ENCODE measurements at regions not wholly inside any gene's neighbourhood (a gene's known extent, or its start where the extent isn't known, plus 50 kb on each side); places are given as distances from the start of the nearest gene placed in this dataset.

- no peak overlapping the region for H3K4me2 ChIP-seq (ENCODE audit: low read length)
- H3K9me3 ChIP-seq (replicated peaks; ENCODE audit: low read length), result no peaks in the 10 kb centered on the region
- H3K36me3 ChIP-seq (ENCODE audit: insufficient read depth, low read length), result no peaks in the 10 kb centered on the region
- H3K4me1 ChIP-seq (ENCODE audit: control insufficient read depth, insufficient read depth, low read length), result no peaks in the 10 kb centered on the region
- no peak overlapping the region for H3K4me3 ChIP-seq (ENCODE audit: low read length)
- peaks cover 25% of the 10 kb centered on the region for H3K27me3 ChIP-seq (ENCODE audit: control insufficient read depth, insufficient read depth, low read length)
- no peak overlapping the region for H3K9ac ChIP-seq (ENCODE audit: low read depth, low read length)
These were observed 163.4 kb upstream of the ERCC4 start for GRCh38 chr16:13756411-13757140.

GRCh38 chr16:13766334-13766733 lies 153.6 kb upstream of the ERCC4 start:
- H3K9me3 ChIP-seq (replicated peaks; ENCODE audit: low read length), result no peaks in the 10 kb centered on the region
- H3K27me3 ChIP-seq (ENCODE audit: control insufficient read depth, insufficient read depth, low read length), result peaks cover 20% of the 10 kb centered on the region
- no peak overlapping the region for H3K4me3 ChIP-seq (ENCODE audit: low read length)
- no peak overlapping the region for H3K9ac ChIP-seq (ENCODE audit: low read depth, low read length)
- no peak overlapping the region for H3K4me2 ChIP-seq (ENCODE audit: low read length)
- H3K4me1 ChIP-seq (ENCODE audit: control insufficient read depth, insufficient read depth, low read length), result no peaks in the 10 kb centered on the region
- H3K36me3 ChIP-seq (ENCODE audit: insufficient read depth, low read length), result no peaks in the 10 kb centered on the region

GRCh38 chr16:13767215-13767614 lies 152.7 kb upstream of the ERCC4 start:
- Histone ChIP-seq H3K27me3 (ENCODE audit: control insufficient read depth, insufficient read depth, low read length) (peaks cover 20% of the 10 kb centered on the region), H3K4me3 (ENCODE audit: low read length) (no peak overlapping the region), H3K4me2 (ENCODE audit: low read length) (no peak overlapping the region), H3K9ac (ENCODE audit: low read depth, low read length) (no peak overlapping the region), H3K9me3 (replicated peaks; ENCODE audit: low read length) (no peaks in the 10 kb centered on the region), H3K36me3 (ENCODE audit: insufficient read depth, low read length) (no peaks in the 10 kb centered on the region), H3K4me1 (ENCODE audit: control insufficient read depth, insufficient read depth, low read length) (no peaks in the 10 kb centered on the region)

- Histone ChIP-seq H3K36me3 (ENCODE audit: insufficient read depth, low read length) (no peaks in the 10 kb centered on the region), H3K4me3 (ENCODE audit: low read length) (no peak overlapping the region), H3K27me3 (ENCODE audit: control insufficient read depth, insufficient read depth, low read length) (peaks cover 23% of the 10 kb centered on the region), H3K9ac (ENCODE audit: low read depth, low read length) (no peak overlapping the region), H3K4me1 (ENCODE audit: control insufficient read depth, insufficient read depth, low read length) (no peaks in the 10 kb centered on the region), H3K4me2 (ENCODE audit: low read length) (no peak overlapping the region), H3K9me3 (replicated peaks; ENCODE audit: low read length) (no peaks in the 10 kb centered on the region)
These were observed 151.5 kb upstream of the ERCC4 start for GRCh38 chr16:13768471-13768870.

- H3K36me3 ChIP-seq (ENCODE audit: insufficient read depth, low read length), result no peaks in the 10 kb centered on the region
- no peaks in the 10 kb centered on the region for H3K9me3 ChIP-seq (replicated peaks; ENCODE audit: low read length)
- peaks cover 25% of the 10 kb centered on the region for H3K27me3 ChIP-seq (ENCODE audit: control insufficient read depth, insufficient read depth, low read length)
- H3K4me3 ChIP-seq (ENCODE audit: low read length), result no peak overlapping the region
- no peak overlapping the region for H3K4me2 ChIP-seq (ENCODE audit: low read length)
- H3K4me1 ChIP-seq (ENCODE audit: control insufficient read depth, insufficient read depth, low read length), result no peaks in the 10 kb centered on the region
- no peak overlapping the region for H3K9ac ChIP-seq (ENCODE audit: low read depth, low read length)
These were observed 149.5 kb upstream of the ERCC4 start for GRCh38 chr16:13770436-13770835.

- no peaks in the 10 kb centered on the region for H3K9me3 ChIP-seq (replicated peaks; ENCODE audit: low read length)
- H3K9ac ChIP-seq (ENCODE audit: low read depth, low read length), result no peak overlapping the region
- no peak overlapping the region for H3K4me2 ChIP-seq (ENCODE audit: low read length)
- H3K36me3 ChIP-seq (ENCODE audit: insufficient read depth, low read length), result no peaks in the 10 kb centered on the region
- no peak overlapping the region for H3K4me3 ChIP-seq (ENCODE audit: low read length)
- peaks cover 30% of the 10 kb centered on the region for H3K27me3 ChIP-seq (ENCODE audit: control insufficient read depth, insufficient read depth, low read length)
- H3K4me1 ChIP-seq (ENCODE audit: control insufficient read depth, insufficient read depth, low read length), result no peaks in the 10 kb centered on the region
These were observed 147.2 kb upstream of the ERCC4 start for GRCh38 chr16:13772782-13773181.

GRCh38 chr16:13779676-13780075 lies 140.3 kb upstream of the ERCC4 start:
- Histone ChIP-seq H3K27me3 (ENCODE audit: control insufficient read depth, insufficient read depth, low read length) (peaks cover 19% of the 10 kb centered on the region), H3K4me1 (ENCODE audit: control insufficient read depth, insufficient read depth, low read length) (no peaks in the 10 kb centered on the region), H3K4me2 (ENCODE audit: low read length) (no peak overlapping the region), H3K36me3 (ENCODE audit: insufficient read depth, low read length) (no peaks in the 10 kb centered on the region), H3K9me3 (replicated peaks; ENCODE audit: low read length) (no peaks in the 10 kb centered on the region), H3K9ac (ENCODE audit: low read depth, low read length) (no peak overlapping the region), H3K4me3 (ENCODE audit: low read length) (no peak overlapping the region)

- Histone ChIP-seq H3K4me3 (ENCODE audit: low read length) (no peak overlapping the region), H3K4me1 (ENCODE audit: control insufficient read depth, insufficient read depth, low read length) (no peaks in the 10 kb centered on the region)
These were observed 139.4 kb upstream of the ERCC4 start for GRCh38 chr16:13780406-13781168.

GRCh38 chr16:13781169-13781564 lies 138.8 kb upstream of the ERCC4 start:
- H3K4me1 ChIP-seq (ENCODE audit: control insufficient read depth, insufficient read depth, low read length), result no peaks in the 10 kb centered on the region

More at GRCh38 chr16:13780406-13781168, 139.4 kb upstream of the ERCC4 start:
- Histone ChIP-seq H3K36me3 (ENCODE audit: insufficient read depth, low read length) (no peaks in the 10 kb centered on the region), H3K4me2 (ENCODE audit: low read length) (no peak overlapping the region), H3K9ac (ENCODE audit: low read depth, low read length) (no peak overlapping the region), H3K9me3 (replicated peaks; ENCODE audit: low read length) (no peaks in the 10 kb centered on the region), H3K27me3 (ENCODE audit: control insufficient read depth, insufficient read depth, low read length) (peaks cover 19% of the 10 kb centered on the region)

GRCh38 chr16:13781575-13782338 lies 138.2 kb upstream of the ERCC4 start:
- H3K9ac ChIP-seq (ENCODE audit: low read depth, low read length), result no peak overlapping the region
- H3K9me3 ChIP-seq (replicated peaks; ENCODE audit: low read length), result no peaks in the 10 kb centered on the region
- no peaks in the 10 kb centered on the region for H3K4me1 ChIP-seq (ENCODE audit: control insufficient read depth, insufficient read depth, low read length)
- H3K36me3 ChIP-seq (ENCODE audit: insufficient read depth, low read length), result no peaks in the 10 kb centered on the region
- peaks cover 14% of the 10 kb centered on the region for H3K27me3 ChIP-seq (ENCODE audit: control insufficient read depth, insufficient read depth, low read length)
- no peak overlapping the region for H3K4me2 ChIP-seq (ENCODE audit: low read length)
- H3K4me3 ChIP-seq (ENCODE audit: low read length), result no peak overlapping the region

More at GRCh38 chr16:13781169-13781564, 138.8 kb upstream of the ERCC4 start:
- no peak overlapping the region for H3K4me3 ChIP-seq (ENCODE audit: low read length)
- H3K27me3 ChIP-seq (ENCODE audit: control insufficient read depth, insufficient read depth, low read length), result peaks cover 19% of the 10 kb centered on the region
- H3K36me3 ChIP-seq (ENCODE audit: insufficient read depth, low read length), result no peaks in the 10 kb centered on the region
- H3K4me2 ChIP-seq (ENCODE audit: low read length), result no peak overlapping the region
- no peaks in the 10 kb centered on the region for H3K9me3 ChIP-seq (replicated peaks; ENCODE audit: low read length)
- H3K9ac ChIP-seq (ENCODE audit: low read depth, low read length), result no peak overlapping the region

GRCh38 chr16:13791095-13791494 lies 128.9 kb upstream of the ERCC4 start:
- Histone ChIP-seq H3K4me1 (ENCODE audit: control insufficient read depth, insufficient read depth, low read length) (no peaks in the 10 kb centered on the region), H3K4me2 (ENCODE audit: low read length) (no peak overlapping the region), H3K9me3 (replicated peaks; ENCODE audit: low read length) (peaks cover 2% of the 10 kb centered on the region), H3K4me3 (ENCODE audit: low read length) (no peak overlapping the region), H3K36me3 (ENCODE audit: insufficient read depth, low read length) (no peaks in the 10 kb centered on the region), H3K9ac (ENCODE audit: low read depth, low read length) (no peak overlapping the region), H3K27me3 (ENCODE audit: control insufficient read depth, insufficient read depth, low read length) (peaks cover 11% of the 10 kb centered on the region)
